OCI-LY3 (cell line): ENCODE measurements at regions not wholly inside any gene's neighbourhood (a gene's known extent, or its start where the extent isn't known, plus 50 kb on each side); places are given as distances from the start of the nearest gene placed in this dataset.

Experiments
- CTCF ChIP-seq: fragments of 200-600, 300-600 bp; sonication (generic); IDR thresholded peaks from 2 replicates; pipeline ENCODE4 v1.5.1; 2014; ENCODE audit warnings: antibody characterized with exemption, low read length, low read depth
- EZH2phosphoT487 ChIP-seq: fragments of 200-600 bp; shearing (Covaris generic); IDR thresholded peaks from 2 replicates; pipeline ENCODE4 v1.6.1; 2018; ENCODE audit warnings: antibody characterized with exemption, mixed run types, low read depth

GRCh38 chr1:102715150-102715549 is 393.2 kb downstream of the COL11A1 start:
- TF ChIP-seq CTCF: no peak
- TF ChIP-seq EZH2phosphoT487: no peak
